HL-60 (cell line): ENCODE measurements at regions not wholly inside any gene's neighbourhood (a gene's known extent, or its start where the extent isn't known, plus 50 kb on each side); places are given as distances from the start of the nearest gene placed in this dataset.

ENCODE experiments used
- SPI1 ChIP-seq: IDR thresholded peaks from 2 replicates; pipeline ENCODE4 v1.6.1; 2012; ENCODE audit warnings: low read depth, mild to moderate bottlenecking, borderline replicate concordance
- TF ChIP-seq, protein P1 (sequence below): IDR thresholded peaks from one replicate; pipeline ENCODE4 v1.5.1; 2011; ENCODE audit warnings: low read length, control low read depth, inconsistent platforms; ENCODE audit not compliant: insufficient read depth
- TF ChIP-seq, protein P2 (sequence below): IDR thresholded peaks from 2 replicates; pipeline ENCODE4 v1.6.1; 2012; ENCODE audit warnings: low read depth; ENCODE audit not compliant: insufficient replicate concordance

DNA sequence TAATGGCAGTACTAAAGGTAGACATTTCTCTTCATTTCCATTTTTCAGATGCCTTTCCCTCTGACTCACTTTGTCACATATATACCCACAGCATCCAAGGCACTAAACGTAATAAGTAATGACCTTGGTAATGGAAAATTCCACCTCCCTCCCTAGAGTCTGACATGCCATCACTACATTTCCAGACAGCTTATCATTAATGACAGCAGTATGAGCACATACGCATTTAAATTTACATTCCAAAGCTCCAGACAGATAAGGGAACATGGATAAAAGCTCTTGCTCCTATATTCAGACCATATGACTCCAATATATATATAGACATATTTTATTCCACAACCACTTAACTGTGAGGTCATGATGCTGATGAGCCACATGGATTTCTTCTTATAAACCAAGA, 191.7 kb upstream of the GORAB start:
- TF ChIP-seq, protein P1, sequence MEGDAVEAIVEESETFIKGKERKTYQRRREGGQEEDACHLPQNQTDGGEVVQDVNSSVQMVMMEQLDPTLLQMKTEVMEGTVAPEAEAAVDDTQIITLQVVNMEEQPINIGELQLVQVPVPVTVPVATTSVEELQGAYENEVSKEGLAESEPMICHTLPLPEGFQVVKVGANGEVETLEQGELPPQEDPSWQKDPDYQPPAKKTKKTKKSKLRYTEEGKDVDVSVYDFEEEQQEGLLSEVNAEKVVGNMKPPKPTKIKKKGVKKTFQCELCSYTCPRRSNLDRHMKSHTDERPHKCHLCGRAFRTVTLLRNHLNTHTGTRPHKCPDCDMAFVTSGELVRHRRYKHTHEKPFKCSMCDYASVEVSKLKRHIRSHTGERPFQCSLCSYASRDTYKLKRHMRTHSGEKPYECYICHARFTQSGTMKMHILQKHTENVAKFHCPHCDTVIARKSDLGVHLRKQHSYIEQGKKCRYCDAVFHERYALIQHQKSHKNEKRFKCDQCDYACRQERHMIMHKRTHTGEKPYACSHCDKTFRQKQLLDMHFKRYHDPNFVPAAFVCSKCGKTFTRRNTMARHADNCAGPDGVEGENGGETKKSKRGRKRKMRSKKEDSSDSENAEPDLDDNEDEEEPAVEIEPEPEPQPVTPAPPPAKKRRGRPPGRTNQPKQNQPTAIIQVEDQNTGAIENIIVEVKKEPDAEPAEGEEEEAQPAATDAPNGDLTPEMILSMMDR: no peak
- TF ChIP-seq, protein P2, sequence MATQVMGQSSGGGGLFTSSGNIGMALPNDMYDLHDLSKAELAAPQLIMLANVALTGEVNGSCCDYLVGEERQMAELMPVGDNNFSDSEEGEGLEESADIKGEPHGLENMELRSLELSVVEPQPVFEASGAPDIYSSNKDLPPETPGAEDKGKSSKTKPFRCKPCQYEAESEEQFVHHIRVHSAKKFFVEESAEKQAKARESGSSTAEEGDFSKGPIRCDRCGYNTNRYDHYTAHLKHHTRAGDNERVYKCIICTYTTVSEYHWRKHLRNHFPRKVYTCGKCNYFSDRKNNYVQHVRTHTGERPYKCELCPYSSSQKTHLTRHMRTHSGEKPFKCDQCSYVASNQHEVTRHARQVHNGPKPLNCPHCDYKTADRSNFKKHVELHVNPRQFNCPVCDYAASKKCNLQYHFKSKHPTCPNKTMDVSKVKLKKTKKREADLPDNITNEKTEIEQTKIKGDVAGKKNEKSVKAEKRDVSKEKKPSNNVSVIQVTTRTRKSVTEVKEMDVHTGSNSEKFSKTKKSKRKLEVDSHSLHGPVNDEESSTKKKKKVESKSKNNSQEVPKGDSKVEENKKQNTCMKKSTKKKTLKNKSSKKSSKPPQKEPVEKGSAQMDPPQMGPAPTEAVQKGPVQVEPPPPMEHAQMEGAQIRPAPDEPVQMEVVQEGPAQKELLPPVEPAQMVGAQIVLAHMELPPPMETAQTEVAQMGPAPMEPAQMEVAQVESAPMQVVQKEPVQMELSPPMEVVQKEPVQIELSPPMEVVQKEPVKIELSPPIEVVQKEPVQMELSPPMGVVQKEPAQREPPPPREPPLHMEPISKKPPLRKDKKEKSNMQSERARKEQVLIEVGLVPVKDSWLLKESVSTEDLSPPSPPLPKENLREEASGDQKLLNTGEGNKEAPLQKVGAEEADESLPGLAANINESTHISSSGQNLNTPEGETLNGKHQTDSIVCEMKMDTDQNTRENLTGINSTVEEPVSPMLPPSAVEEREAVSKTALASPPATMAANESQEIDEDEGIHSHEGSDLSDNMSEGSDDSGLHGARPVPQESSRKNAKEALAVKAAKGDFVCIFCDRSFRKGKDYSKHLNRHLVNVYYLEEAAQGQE: no peak
- no peak for TF ChIP-seq SPI1
